Brain microvascular endothelial cell (primary cell): ENCODE measurements at regions not wholly inside any gene's neighbourhood (a gene's known extent, or its start where the extent isn't known, plus 50 kb on each side); places are given as distances from the start of the nearest gene placed in this dataset.

Experiments used
- DNase-seq: peaks from one replicate; pipeline ENCODE4 v3.0.0-alpha.2; 2020
- H3K27ac ChIP-seq: fragments of 250-450 bp; sonication (Bioruptor Pico); 2 replicates; pipeline ENCODE4 v1.5.1; 2020; ENCODE audit warnings: mild to moderate bottlenecking, moderate library complexity
- H3K27me3 ChIP-seq: fragments of 250-450 bp; sonication (Bioruptor Pico); replicated peaks from 2 replicates; pipeline ENCODE4 v1.5.1; 2020; ENCODE audit warnings: mild to moderate bottlenecking
- H3K36me3 ChIP-seq: fragments of 250-450 bp; sonication (Bioruptor Pico); replicated peaks from 2 replicates; pipeline ENCODE4 v1.5.1; 2020; ENCODE audit warnings: mild to moderate bottlenecking
- H3K4me3 ChIP-seq: 2 replicates; pipeline ENCODE4 v1.5.1; 2011; ENCODE audit warnings: low read depth, mild to moderate bottlenecking, control low read depth, low read length, moderate library complexity
- in situ Hi-C: cut with HindIII; loops from 2 replicates; pipeline ENCODE4 v1.10.0; 2017; ENCODE audit warnings: low sequenced_read_pairs, low pct_ligation_motif_present
- TF ChIP-seq, protein P1 (sequence below): IDR thresholded peaks from 2 replicates; pipeline ENCODE4 v1.5.1; 2011; ENCODE audit warnings: low read depth, mild to moderate bottlenecking, moderate library complexity, low read length, control low read depth, inconsistent platforms; ENCODE audit errors: missing control alignments

DNA sequence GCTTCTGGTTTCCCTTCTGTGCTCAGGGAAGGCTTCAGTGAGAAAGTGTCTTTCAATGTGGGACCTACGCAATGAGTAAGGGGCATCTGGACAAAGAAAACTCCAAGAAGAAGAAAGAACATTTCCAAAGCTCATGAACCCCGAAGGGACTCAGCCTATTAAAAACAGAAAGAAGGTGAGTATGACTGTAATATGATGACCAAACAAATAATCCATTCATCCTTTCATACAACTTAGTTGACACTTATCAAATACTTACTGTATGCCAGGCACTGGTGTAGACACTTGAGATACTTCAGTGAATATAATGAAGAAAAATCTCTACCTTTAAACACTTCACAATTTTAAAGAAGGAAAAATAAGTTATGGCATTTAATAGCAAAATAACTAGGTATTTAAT lies 1054.2 kb upstream of the FOXG1 start:
- in situ Hi-C loops: no loop called here
- H3K27me3 ChIP-seq: no peaks in the 10 kb centered on the region

DNA sequence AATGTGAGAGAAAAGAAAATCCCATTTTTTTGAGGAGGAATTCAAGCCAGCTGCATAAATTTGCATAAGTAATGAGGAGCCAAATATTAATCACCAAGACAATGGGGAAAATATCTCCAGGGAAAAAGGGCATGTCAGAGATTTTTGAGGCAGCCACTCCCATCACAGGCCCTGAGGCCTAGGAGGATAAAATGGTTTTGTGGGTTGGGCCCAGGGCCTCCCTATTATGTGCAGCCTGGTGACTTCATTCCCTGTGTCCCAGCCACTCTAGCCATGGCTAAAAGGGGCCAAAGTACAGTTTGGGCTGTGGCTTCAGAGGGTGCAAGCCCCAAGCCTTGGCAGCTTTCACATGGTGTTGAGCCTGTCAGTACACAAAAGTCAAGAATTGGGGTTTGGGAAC lies 1051.0 kb upstream of the FOXG1 start:
- Histone ChIP-seq H3K36me3 (no peaks in the 10 kb centered on the region), H3K27me3 (no peaks in the 10 kb centered on the region), H3K4me3 (no peak overlapping the region), H3K27ac (no peak overlapping the region)
- no peak for DNase-seq
- in situ Hi-C loops: no loop called here
- TF ChIP-seq, protein P1, sequence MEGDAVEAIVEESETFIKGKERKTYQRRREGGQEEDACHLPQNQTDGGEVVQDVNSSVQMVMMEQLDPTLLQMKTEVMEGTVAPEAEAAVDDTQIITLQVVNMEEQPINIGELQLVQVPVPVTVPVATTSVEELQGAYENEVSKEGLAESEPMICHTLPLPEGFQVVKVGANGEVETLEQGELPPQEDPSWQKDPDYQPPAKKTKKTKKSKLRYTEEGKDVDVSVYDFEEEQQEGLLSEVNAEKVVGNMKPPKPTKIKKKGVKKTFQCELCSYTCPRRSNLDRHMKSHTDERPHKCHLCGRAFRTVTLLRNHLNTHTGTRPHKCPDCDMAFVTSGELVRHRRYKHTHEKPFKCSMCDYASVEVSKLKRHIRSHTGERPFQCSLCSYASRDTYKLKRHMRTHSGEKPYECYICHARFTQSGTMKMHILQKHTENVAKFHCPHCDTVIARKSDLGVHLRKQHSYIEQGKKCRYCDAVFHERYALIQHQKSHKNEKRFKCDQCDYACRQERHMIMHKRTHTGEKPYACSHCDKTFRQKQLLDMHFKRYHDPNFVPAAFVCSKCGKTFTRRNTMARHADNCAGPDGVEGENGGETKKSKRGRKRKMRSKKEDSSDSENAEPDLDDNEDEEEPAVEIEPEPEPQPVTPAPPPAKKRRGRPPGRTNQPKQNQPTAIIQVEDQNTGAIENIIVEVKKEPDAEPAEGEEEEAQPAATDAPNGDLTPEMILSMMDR: no peak

More for the DNA sequence above, 1054.2 kb upstream of the FOXG1 start:
- Histone ChIP-seq H3K36me3 (no peaks in the 10 kb centered on the region), H3K4me3 (no peak overlapping the region), H3K27ac (no peak overlapping the region)
- TF ChIP-seq, protein P1: no peak
- no peak for DNase-seq

DNA sequence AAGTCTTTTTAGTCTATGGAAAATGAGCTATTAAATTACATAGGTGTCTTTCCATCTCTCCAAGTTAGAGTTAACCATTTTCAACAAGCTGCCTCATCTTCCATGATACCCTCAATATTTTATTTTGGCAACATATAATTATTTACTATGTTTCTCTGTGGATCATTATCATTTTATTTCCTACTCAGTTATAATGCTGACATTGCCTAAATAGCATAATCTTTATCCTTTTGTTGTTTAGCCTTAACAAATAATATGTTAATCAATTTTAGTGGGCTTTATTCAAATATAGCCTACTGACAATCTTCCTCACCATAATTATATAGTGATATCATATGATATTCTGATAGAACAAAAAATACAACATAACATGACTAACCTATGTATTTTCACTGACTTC lies 1044.8 kb upstream of the FOXG1 start:
- DNase-seq: no peak
- in situ Hi-C loops: no loop called here
- H3K36me3 ChIP-seq: no peaks in the 10 kb centered on the region
- H3K27me3 ChIP-seq: no peaks in the 10 kb centered on the region
- H3K4me3 ChIP-seq: no peak overlapping the region
- TF ChIP-seq, protein P1: no peak
- no peak overlapping the region for H3K27ac ChIP-seq

DNA sequence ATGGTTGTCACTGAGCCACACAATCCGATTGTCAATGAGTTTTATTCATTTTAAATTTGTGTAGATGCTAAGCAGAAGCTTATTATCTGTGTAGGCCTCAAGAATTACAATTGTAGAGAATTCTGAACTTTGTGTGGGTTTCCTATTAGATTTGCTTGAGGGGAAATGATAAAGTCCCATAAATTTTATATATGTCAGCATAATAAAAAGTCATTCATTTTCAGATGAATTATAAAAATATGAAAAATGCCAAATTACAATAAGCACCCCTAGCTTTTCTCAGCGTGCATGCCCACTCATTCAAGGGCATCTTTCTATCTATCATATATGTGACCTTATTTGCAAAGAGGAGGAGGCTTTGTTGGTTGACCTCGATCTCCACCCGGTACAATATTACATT lies 1041.1 kb upstream of the FOXG1 start:
- no peaks in the 10 kb centered on the region for H3K36me3 ChIP-seq
- H3K27ac ChIP-seq: no peak overlapping the region
- H3K4me3 ChIP-seq: no peak overlapping the region
- no peak for DNase-seq
- TF ChIP-seq, protein P1: no peak
- no peaks in the 10 kb centered on the region for H3K27me3 ChIP-seq
- in situ Hi-C loops: no loop called here

DNA sequence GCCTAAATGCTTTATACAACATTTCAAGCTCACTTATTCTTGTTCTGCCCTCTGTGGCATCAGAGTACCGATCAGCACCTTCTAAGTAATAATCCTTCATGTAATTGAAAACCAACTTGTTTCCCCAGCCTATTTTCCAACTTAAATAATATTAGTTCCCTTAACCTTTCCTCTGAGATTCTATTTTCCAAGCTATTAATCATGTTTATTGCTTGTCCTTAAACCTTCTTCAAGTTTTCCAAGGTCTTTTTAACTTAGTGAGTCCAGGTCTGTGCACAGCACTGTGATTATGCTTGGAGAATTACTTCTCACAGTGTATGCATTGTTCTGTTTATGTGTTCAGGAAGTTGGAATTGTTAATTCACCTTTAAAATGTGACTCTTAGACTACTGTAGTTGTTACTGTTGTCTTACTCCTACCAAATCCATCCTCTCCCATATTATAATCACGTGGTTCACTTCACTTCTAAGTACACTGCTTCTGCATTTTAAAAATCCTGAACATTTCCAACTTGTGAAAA lies 1039.3 kb upstream of the FOXG1 start:
- H3K27ac ChIP-seq: no peak overlapping the region
- in situ Hi-C loops: no loop called here
- TF ChIP-seq, protein P1: no peak
- H3K36me3 ChIP-seq: no peaks in the 10 kb centered on the region
- H3K27me3 ChIP-seq: no peaks in the 10 kb centered on the region
- no peak for DNase-seq
- H3K4me3 ChIP-seq: no peak overlapping the region

DNA sequence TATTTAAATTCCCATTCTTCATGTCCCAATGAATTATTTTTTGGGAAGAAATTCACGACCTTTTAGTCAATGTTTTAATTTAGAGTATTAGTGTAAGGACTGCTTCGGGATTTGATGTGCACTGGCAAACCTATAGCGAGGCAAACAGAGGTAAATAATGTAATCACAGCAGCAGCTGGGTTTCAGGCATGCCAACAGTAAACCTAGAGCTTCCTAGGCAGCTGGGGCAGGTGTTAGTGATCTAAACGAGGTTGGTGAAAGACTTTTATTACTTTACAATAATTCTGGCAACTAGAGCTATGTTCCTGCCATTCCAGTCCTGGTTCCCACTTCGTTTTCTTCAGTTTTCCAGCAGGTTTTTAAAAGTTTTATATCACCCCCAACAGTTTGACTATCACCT lies 1036.4 kb upstream of the FOXG1 start:
- no peak overlapping the region for H3K4me3 ChIP-seq
- TF ChIP-seq, protein P1: no peak
- DNase-seq: no peak
- in situ Hi-C loops: no loop called here
- no peak overlapping the region for H3K27ac ChIP-seq
- no peaks in the 10 kb centered on the region for H3K27me3 ChIP-seq
- H3K36me3 ChIP-seq: no peaks in the 10 kb centered on the region
